HepG2 (cell line): ENCODE measurements at regions not wholly inside any gene's neighbourhood (a gene's known extent, or its start where the extent isn't known, plus 50 kb on each side); places are given as distances from the start of the nearest gene placed in this dataset.

Experiments used
- ZNF280D ChIP-seq: sonication (generic); formaldehyde crosslinking; IDR thresholded peaks from 2 replicates; pipeline ENCODE4 v1.5.1; 2020; ENCODE audit warnings: mild to moderate bottlenecking, missing genetic modification reagents
- ZNF589 ChIP-seq: sonication (generic); formaldehyde crosslinking; conservative IDR thresholded peaks from 2 replicates; pipeline ENCODE4 v1.8.0; 2022; ENCODE audit warnings: mild to moderate bottlenecking, moderate library complexity, missing genetic modification reagents

- TF ChIP-seq ZNF280D (CRISPR knock-in tag) (no peak), ZNF589 (CRISPR knock-in tag) (no peak)
Observed at GRCh38 chr2:103367877-103368276, 606.0 kb downstream of the TMEM182 start.
